Osteoblast (primary cell): ENCODE measurements at regions not wholly inside any gene's neighbourhood (a gene's known extent, or its start where the extent isn't known, plus 50 kb on each side); places are given as distances from the start of the nearest gene placed in this dataset.
"Not testable (repeated sequence)": the region's sequence is repeated elsewhere in the genome, so short reads cannot be mapped to it uniquely, and the experiment has no call there.

Experiments
- DNase-seq: peaks from one replicate; pipeline ENCODE4 v3.0.0; 2011; ENCODE audit warnings: low spot score, mixed read lengths; ENCODE audit not compliant: insufficient read length; ENCODE audit errors: missing footprints
- H2AFZ ChIP-seq: 2 replicates; pipeline ENCODE4 v1.6.0; 2011; ENCODE audit warnings: mild to moderate bottlenecking, low read length
- H3K27ac ChIP-seq: 2 replicates; pipeline ENCODE4 v1.5.1; 2011; ENCODE audit warnings: mild to moderate bottlenecking, low read depth, low read length, moderate library complexity
- H3K27me3 ChIP-seq: 2 replicates; pipeline ENCODE4 v1.6.0; 2012; ENCODE audit warnings: mild to moderate bottlenecking, control low read depth, inconsistent platforms, low read length, moderate library complexity; ENCODE audit not compliant: insufficient read depth
- H3K36me3 ChIP-seq: 2 replicates; pipeline ENCODE4 v1.5.1; 2011; ENCODE audit warnings: mild to moderate bottlenecking, low read length, control low read depth, moderate library complexity; ENCODE audit not compliant: insufficient read depth
- H3K4me1 ChIP-seq: 2 replicates; pipeline ENCODE4 v1.5.1; 2011; ENCODE audit warnings: mild to moderate bottlenecking, low read length, control low read depth, moderate library complexity; ENCODE audit not compliant: insufficient read depth
- H3K4me2 ChIP-seq: 2 replicates; pipeline ENCODE4 v1.6.0; 2011; ENCODE audit warnings: mild to moderate bottlenecking, low read length; ENCODE audit not compliant: insufficient read depth
- H3K4me3 ChIP-seq: fragments of 200-600 bp; sonication (generic); 3 replicates; pipeline ENCODE4 v1.5.1; 2012; ENCODE audit warnings: mild to moderate bottlenecking, low read length, inconsistent platforms; ENCODE audit not compliant: insufficient read depth
- H3K79me2 ChIP-seq: 2 replicates; pipeline ENCODE4 v1.6.0; 2012; ENCODE audit warnings: mild to moderate bottlenecking, low read length, control low read depth, inconsistent platforms; ENCODE audit not compliant: insufficient read depth
- H3K9me3 ChIP-seq: 2 replicates; pipeline ENCODE4 v1.5.1; 2011; ENCODE audit warnings: low read depth, low read length, control low read depth
- H4K20me1 ChIP-seq: 2 replicates; pipeline ENCODE4 v1.6.0; 2012; ENCODE audit warnings: mild to moderate bottlenecking, low read length, control low read depth; ENCODE audit not compliant: insufficient read depth
- TF ChIP-seq, protein P1 (sequence below): IDR thresholded peaks from 2 replicates; pipeline ENCODE4 v1.5.1; 2011; ENCODE audit warnings: mild to moderate bottlenecking, low read depth, low read length, moderate library complexity; ENCODE audit errors: extremely low read depth

DNA sequence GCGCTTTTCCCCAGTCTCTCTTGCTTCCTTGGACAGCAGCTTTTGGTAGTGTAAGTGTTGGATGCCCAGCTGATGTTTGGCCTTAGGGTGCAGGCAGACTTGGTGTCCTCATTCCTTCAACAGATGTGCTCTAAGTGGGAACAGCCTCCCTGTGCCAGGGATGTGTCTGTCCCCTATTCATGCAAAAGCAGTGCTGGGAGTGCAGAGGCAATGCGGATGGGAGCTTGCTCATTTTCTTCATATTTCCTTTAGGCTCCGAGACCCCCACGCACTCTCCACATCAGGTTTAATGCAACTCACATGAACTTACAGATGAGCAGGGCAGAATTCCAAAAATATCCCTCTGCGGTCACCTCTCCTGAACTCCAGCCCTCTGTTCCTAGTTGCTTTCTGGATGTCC, 96.1 kb downstream of the IER5 start:
- TF ChIP-seq, protein P1, sequence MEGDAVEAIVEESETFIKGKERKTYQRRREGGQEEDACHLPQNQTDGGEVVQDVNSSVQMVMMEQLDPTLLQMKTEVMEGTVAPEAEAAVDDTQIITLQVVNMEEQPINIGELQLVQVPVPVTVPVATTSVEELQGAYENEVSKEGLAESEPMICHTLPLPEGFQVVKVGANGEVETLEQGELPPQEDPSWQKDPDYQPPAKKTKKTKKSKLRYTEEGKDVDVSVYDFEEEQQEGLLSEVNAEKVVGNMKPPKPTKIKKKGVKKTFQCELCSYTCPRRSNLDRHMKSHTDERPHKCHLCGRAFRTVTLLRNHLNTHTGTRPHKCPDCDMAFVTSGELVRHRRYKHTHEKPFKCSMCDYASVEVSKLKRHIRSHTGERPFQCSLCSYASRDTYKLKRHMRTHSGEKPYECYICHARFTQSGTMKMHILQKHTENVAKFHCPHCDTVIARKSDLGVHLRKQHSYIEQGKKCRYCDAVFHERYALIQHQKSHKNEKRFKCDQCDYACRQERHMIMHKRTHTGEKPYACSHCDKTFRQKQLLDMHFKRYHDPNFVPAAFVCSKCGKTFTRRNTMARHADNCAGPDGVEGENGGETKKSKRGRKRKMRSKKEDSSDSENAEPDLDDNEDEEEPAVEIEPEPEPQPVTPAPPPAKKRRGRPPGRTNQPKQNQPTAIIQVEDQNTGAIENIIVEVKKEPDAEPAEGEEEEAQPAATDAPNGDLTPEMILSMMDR = no peak

DNA sequence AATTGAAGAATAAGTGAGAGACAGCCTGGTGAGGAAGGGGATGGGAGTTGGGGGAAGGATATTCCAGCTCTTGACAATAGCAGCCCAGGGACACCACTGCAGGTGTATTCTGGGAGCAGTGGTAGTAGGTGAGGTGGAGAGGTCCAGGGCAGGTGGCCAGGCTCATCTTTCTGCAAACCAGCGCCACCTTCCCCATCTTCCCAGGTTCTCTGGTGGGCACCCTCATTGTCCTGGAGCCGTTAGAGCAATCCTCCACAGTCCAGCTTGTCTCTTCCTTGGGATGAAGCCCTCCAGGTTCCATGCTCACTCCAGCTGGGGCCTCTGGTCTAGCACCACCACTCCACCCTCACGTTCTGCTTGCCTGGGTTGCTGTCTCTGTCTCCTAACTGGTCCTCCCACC, 97.0 kb downstream of the IER5 start:
- Histone ChIP-seq H4K20me1 (no peaks in the 10 kb centered on the region), H3K36me3 (no peaks in the 10 kb centered on the region), H3K27me3 (peaks cover 27% of the 10 kb centered on the region), H3K4me2 (no peak overlapping the region), H3K9me3 (no peaks in the 10 kb centered on the region), H3K27ac (no peak overlapping the region), H2AFZ (no peak overlapping the region), H3K4me1 (peaks cover under 1% of the 10 kb centered on the region), H3K79me2 (no peaks in the 10 kb centered on the region), H3K4me3 (no peak overlapping the region)
- no peak for DNase-seq
- TF ChIP-seq, protein P1 = no peak

More for the DNA sequence above, 96.1 kb downstream of the IER5 start:
- H3K27ac ChIP-seq = no peak overlapping the region
- no peak for DNase-seq
- H3K36me3 ChIP-seq = no peaks in the 10 kb centered on the region
- no peaks in the 10 kb centered on the region for H4K20me1 ChIP-seq
- peaks cover 31% of the 10 kb centered on the region for H3K27me3 ChIP-seq
- H2AFZ ChIP-seq = no peak overlapping the region
- peaks cover 9% of the 10 kb centered on the region for H3K4me1 ChIP-seq
- no peaks in the 10 kb centered on the region for H3K9me3 ChIP-seq
- H3K4me2 ChIP-seq = no peak overlapping the region
- H3K4me3 ChIP-seq = no peak overlapping the region
- H3K79me2 ChIP-seq = no peaks in the 10 kb centered on the region

GRCh38 chr1:181186133-181186532, 97.6 kb downstream of the IER5 start:
- not testable (repeated sequence) for H3K36me3 ChIP-seq, H3K4me2 ChIP-seq, H3K79me2 ChIP-seq, H4K20me1 ChIP-seq, H3K27ac ChIP-seq, DNase-seq, H3K4me3 ChIP-seq, H3K4me1 ChIP-seq, H3K9me3 ChIP-seq, H2AFZ ChIP-seq
- H3K27me3 ChIP-seq = peaks cover 22% of the 10 kb centered on the region

DNA sequence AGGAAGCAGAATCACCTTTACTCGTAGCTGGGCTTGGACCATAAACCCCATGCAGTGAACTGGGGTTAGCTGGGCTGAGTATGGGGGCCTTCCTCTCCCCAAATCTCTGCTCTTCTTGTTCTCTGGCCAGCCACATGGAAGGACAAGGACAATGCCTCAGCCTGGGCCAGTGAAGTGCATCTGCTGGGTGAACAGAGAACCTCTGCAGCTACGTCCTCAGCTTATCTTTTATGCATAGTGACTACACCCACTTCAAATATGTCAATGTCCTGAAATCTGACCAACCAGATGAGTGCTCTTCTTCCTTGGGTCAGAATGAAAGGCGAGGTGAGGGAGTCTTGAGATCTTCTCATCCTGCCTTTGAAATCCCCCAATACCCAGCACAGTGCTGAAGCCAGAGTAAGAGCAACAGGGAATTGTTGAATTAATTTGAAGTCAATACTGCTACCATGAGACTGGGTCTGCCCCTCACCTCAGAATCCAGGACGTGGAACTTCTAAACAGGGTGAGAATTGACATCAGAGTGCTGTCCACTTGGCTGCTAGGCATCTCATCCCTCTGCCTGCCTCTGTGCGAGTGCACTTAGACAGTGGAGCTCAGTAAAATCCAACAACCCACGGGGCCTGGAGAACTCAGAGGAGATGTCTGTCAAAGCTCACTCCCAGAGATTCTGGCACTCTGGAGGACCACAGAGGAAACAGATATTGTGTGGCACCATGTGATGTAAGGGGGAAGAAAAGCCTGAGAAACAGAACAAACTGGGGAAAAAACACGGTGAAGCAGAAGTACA, 99.0 kb downstream of the IER5 start:
- Histone ChIP-seq H3K27me3 (peaks cover 14% of the 10 kb centered on the region), H3K36me3 (no peaks in the 10 kb centered on the region), H3K4me2 (no peak overlapping the region), H4K20me1 (no peaks in the 10 kb centered on the region), H3K9me3 (no peaks in the 10 kb centered on the region), H3K27ac (no peak overlapping the region), H2AFZ (no peak overlapping the region), H3K4me3 (no peak overlapping the region), H3K79me2 (no peaks in the 10 kb centered on the region), H3K4me1 (no peaks in the 10 kb centered on the region)
- no peak for DNase-seq
- TF ChIP-seq, protein P1 = no peak
